GM19372 (cell line): ENCODE measurements at regions not wholly inside any gene's neighbourhood (a gene's known extent, or its start where the extent isn't known, plus 50 kb on each side); places are given as distances from the start of the nearest gene placed in this dataset.
"Not testable (repeated sequence)": the region's sequence is repeated elsewhere in the genome, so short reads cannot be mapped to it uniquely, and the experiment has no call there.

Experiments used
- ATAC-seq: cut with Tn5 transposase; IDR thresholded peaks from one replicate; pipeline ENCODE4 v1.9.1; 2021; ENCODE audit warnings: mild to moderate bottlenecking, low read depth, moderate library complexity; ENCODE audit not compliant: unreplicated experiment

DNA sequence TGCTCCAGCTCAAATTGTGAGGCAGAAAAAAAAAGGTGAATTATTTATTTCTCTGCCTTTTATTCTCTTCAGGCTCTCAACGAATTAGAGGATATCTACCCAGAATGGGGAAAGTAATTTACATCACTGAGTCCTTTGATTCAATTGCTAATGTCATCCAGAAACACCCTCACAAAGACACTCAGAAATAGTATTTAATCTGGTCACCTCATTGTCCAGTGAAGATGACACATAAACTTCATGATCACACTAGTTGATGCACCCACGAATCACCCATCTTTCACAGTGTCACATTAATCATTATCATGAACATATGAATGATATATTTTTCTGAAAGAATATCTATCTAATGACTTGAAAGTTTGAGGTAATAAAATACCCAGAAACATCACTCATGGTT lies 868.5 kb downstream of the BRINP3 start:
- ATAC-seq = no peak

GRCh38 chr1:189616893-189617292 lies 860.8 kb downstream of the BRINP3 start:
- no peak for ATAC-seq

DNA sequence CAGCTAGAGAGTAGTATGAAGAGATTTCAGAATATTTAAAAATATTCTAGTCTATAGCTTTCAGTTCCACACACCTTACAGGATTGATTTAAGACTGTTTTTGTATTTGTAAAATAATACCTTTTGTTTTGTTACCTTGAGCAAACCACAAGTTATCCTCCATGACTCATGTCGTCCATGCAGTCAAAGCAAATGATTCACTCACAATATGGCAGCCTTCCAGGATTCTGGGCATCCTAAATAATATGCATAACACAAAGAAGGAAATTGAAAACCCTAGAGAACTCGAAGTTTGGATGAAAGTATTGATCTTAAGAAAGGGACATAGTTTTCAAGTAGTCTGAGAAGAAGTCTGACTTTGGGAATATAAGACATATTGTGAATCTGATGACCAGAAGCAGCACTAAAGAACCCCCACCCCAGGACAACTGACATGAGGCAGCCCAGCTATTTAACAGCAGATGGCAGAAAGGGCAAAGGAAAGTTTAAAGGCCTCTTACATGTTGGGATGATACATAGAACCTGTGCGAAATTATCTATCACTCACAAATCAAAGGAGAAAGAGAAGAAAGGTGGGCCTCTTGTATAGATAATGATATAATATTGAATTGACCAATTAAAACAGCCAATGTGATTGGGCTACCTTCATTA lies 857.9 kb downstream of the BRINP3 start:
- ATAC-seq = no peak

DNA sequence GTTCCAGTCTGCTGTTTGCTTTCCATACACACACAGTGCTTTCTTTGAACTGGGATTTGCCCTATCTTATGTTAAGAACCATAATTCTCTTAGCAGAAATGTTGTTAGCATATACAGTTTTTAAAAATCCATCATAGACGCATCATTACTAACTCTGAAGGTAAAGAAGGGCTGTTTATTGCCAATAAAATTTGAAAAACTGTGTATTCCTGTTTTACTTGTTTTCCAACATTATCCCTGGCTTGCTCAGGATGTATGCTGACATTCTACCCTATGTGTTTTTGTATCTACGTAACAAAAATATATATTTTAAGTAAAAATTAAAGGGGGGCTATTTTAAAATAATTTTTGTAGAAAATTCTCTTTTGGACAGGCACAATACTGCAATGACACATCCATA lies 857.2 kb downstream of the BRINP3 start:
- ATAC-seq = no peak

- ATAC-seq = no peak
These were observed 854.3 kb downstream of the BRINP3 start for GRCh38 chr1:189623336-189623735.

DNA sequence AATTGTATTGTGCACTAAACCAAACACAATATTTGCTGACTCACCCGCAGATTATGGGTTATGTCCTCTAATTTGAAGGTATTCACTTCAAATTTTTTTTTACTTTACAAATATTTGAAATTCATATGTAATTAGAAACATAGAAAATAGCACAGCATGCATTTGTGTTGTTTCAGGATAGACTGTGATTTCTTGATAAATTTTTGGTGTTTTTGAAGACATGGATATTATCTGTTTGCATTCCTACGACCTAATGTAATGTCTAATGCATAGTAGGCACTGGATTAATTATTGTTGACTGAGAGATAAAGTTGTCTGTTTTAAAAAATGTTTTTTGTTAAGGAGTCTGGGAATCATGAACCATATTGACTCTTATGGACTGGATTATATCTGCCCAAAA lies 850.2 kb downstream of the BRINP3 start:
- ATAC-seq = no peak

DNA sequence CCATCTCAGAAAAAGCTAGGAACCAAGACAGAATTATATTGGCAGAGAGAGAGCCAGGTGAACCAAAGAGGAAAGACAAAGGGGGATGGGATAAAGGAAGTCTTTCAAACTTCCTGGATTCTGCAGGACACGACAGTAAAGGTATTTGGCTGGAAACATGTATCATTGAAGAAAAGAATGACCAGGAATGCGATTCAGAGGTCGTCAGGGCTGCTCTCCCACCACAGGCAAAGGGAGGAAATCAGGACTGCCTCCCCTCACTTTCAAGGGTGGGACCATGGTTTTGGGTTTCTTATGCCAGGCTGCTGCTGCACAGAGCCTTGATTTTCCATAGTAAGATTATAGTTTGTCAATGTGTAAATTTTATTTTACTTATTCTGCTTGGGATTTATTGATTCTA lies 848.8 kb downstream of the BRINP3 start:
- no peak for ATAC-seq

DNA sequence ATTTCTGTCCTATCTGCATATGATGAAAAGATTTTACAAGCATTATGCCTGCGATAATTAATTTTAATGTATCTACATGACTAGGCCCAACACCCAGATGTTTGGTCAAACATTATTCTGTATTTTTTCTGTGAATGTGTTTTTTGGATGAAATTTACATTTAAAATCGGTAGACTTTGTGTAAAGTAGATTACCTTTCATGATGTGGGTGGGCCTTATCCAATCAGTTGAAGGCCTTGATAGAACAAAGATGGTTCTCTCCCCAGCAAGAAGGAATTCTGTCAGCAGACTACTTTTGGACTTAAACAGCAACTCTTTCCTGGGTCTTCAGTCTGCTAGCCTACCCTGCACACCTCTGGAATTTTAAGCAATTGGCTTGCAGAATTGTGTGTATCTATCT lies 844.0 kb downstream of the BRINP3 start:
- ATAC-seq = no peak

DNA sequence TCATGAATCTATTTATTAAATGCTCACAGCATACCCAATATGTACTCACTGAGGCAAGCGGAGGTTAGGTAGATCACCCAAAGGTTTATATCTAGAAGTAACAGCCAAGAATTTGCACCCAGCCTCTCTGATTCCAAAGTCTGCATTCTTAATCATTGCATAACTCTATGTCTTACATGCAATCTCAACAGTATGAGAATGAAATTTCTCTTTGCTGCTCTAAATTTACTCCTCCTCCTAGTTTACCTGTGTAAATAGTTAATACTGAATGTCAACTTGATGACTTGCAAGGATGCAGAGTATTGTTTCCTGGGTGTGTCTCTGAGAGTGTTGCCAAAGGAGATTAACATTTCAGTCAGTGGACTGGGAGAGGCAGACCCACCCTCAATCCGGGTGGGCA lies 840.6 kb downstream of the BRINP3 start:
- no peak for ATAC-seq

DNA sequence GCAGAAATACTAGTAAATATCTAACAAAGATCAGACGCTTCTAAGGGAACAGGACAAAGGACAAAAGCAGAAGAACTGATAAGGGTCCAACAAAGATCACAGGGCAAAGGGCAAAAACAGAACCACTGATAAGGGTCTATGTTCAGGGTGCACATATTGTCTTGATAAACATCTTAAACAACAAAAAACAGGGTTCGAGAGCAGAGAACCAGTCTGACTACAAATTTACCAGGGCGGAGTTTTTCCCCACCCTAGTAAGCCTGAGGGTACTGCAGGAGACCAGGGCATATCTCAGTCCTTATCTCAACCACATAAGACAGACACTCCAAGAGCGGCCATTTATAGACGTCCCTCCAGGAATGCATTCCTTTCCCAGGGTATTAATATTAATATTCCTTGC lies 833.5 kb downstream of the BRINP3 start:
- ATAC-seq = not testable (repeated sequence)

- no peak for ATAC-seq
These were observed 832.7 kb downstream of the BRINP3 start for GRCh38 chr1:189644970-189645369.

- no peak for ATAC-seq
These were observed 831.6 kb downstream of the BRINP3 start for GRCh38 chr1:189646066-189646465.

GRCh38 chr1:189654906-189655305 lies 822.8 kb downstream of the BRINP3 start:
- no peak for ATAC-seq

DNA sequence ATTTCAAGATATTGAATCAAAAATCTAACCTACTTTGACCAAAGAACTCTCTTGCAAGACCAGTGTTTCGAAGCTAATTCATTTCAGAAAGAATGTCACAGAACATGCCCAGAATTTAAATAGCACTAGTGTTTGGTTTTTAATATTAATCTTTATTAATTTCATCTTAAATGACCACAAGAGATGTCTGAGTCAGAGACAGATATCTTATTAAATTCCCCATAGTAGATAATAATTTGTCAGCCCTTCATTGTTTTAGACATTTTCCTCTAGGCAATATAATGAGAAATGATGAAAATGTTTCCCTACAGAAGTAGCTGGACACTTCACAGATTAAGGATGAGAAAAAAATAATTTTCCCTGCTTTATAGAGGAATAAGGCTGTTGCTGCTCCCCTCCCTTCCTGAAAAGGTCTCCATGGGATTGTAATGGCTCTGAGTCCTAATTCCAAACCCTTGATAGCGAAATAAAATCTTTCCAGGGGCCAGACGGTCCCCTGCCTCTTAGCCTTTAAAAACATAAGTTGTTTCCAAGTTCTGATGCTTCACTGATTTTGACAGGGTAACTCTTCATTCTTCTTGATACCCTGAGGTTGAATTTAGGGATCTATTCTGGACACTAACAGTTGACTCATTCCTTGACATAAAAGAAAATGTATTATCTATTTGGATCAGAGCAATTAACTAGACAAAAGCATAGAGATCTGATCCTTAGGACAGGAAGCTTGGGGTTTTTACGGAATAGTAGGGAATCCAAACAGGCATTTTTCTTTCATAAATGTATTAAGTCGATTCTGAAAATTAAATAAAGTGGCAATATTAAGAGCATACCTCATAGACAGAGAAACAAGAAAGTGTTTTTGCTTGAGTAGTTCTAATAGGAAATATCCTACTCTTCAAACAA lies 820.8 kb downstream of the BRINP3 start:
- ATAC-seq = no peak

GRCh38 chr1:189657715-189658114 lies 819.9 kb downstream of the BRINP3 start:
- no peak for ATAC-seq

- ATAC-seq = no peak
These were observed 819.3 kb downstream of the BRINP3 start for GRCh38 chr1:189658381-189658780.

DNA sequence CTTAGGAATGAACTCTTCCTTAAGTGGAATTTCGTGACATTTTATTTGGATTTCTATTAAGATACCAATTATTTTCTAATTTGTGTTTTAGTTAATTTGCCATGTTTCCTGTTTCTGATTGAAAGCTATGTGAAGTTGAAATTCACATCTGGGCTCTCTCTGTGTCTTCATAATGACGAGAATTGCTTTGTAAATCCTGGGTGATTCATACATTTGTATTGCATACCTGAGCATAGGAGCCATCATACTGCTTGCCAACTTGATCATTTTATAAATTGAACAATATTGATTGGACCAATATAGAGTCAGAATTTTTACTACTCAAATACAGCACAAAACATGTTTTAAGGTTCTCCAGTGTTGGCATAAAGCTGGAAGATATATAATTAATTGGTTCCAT lies 817.9 kb downstream of the BRINP3 start:
- no peak for ATAC-seq

- no peak for ATAC-seq
These were observed 815.5 kb downstream of the BRINP3 start for GRCh38 chr1:189662190-189662589.

DNA sequence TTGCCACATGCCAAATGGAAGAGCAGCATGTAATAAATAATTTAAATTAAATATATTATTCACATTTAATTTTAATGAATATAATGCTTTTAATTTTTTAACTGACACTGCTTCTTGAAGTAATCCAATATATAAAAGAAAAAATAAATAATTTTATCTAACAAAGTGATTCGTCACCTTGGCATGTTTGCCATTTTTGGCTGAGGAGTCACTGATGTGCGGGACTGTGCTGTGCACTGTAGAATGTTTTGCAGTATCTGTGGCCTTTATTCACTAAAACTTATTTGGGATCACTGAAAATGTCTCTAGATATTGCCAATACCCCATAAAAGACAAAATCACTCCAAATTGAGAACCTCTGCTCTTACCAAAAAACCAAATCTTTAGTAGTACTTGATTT lies 807.8 kb downstream of the BRINP3 start:
- no peak for ATAC-seq

- ATAC-seq = no peak
These were observed 804.4 kb downstream of the BRINP3 start for GRCh38 chr1:189673217-189673616.

DNA sequence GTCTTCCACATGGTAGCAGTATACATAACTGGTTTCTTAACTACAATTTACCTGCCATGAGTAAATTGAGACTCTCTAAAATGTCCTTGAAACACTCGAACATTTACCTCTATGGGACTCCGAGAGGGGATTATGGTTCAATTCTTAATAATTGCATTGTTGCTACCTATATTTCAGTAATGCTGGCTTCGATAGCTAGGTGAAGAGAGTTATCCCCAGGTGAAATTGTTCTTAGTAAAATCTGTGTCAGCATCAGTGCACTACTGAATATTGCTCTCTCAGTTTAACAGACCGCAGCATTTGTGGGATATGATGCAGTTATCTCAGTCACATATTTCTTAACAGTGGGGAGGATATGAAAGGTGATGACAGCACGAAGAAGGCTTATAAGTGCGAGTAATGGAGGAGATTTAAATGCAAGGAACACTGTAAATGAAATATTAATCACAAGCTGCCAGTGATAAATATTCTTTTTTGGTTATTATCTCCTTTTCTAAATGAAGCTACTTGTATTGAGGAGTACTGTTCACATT lies 801.9 kb downstream of the BRINP3 start:
- no peak for ATAC-seq

DNA sequence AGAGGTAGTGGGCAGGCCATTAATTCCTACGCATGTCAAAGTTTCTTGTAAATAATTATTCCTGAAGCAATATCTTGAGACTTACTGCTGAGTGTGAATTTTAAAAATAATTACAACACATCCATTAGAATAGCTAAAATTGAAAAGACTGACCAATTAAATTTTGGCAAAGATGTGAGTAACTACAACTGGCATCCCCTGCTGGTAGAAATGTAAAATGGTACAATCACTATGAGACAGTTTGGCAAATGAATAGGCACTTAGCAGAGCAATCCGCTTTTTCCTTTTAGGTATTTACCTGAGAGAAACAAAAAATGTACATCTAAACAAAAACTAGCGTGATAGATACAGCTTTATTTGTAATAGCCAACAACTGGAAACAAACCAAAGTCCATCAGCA lies 798.9 kb downstream of the BRINP3 start:
- ATAC-seq = no peak
